Thyroid gland (tissue), 4 donors: ENCODE measurements at regions not wholly inside any gene's neighbourhood (a gene's known extent, or its start where the extent isn't known, plus 50 kb on each side); places are given as distances from the start of the nearest gene placed in this dataset.

Source experiments
- DNase-seq, 2 donors: peaks; one replicate each; pipeline ENCODE4 v3.0.0-alpha.2; 2019
- H3K27ac ChIP-seq, 3 donors: fragments of 200-600 bp; sonication (generic); 1 replicate in 2 of 3; 2 replicates in 1 of 3; pipeline ENCODE4 v1.5.1; 2016 to 2019; ENCODE audit warnings: mild to moderate bottlenecking in 1 of 3, moderate library complexity in 1 of 3
- H3K27me3 ChIP-seq: fragments of 200-600 bp; sonication (generic); one replicate; pipeline ENCODE4 v1.5.1; 2019
- H3K36me3 ChIP-seq, 2 donors: fragments of 200-600 bp; sonication (generic); one replicate each; pipeline ENCODE4 v1.5.1; 2016 to 2019
- H3K4me1 ChIP-seq, 2 donors: fragments of 200-600 bp; sonication (generic); one replicate each; pipeline ENCODE4 v1.5.1; 2017 to 2019
- H3K4me3 ChIP-seq, 3 donors: fragments of 200-600 bp; sonication (generic); replicated peaks in 1 of 3; 1 replicate in 2 of 3; 2 replicates in 1 of 3; pipeline ENCODE4 v1.5.1; 2016; ENCODE audit warnings: mild to moderate bottlenecking in 1 of 3
- H3K9me3 ChIP-seq: fragments of 200-600 bp; sonication (generic); one replicate; pipeline ENCODE4 v1.5.1; 2017
- POLR2A ChIP-seq, 2 donors: fragments of 450-650 bp; IDR thresholded peaks; one replicate each; pipeline ENCODE4 v1.6.1; 2017; ENCODE audit warnings: antibody characterized with exemption in 2 of 2, mild to moderate bottlenecking in 2 of 2, moderate library complexity in 1 of 2
- WGBS, 2 donors: methylation state at CpG; one replicate each; pipeline ENCODE4 v1.1.5; 2017; 5-methylcytosine and 5-hydroxymethylcytosine counted together
- intact Hi-C: fragments of 100-400 bp; cut with DNase I; formaldehyde crosslinking; loops from one replicate; pipeline ENCODE4 v1.15.1; 2023
- TF ChIP-seq, protein P1 (sequence below), 6 experiments: fragments of 200-600 bp in 3 of 6; fragments of 450-650 bp in 3 of 6; sonication (generic) in 3 of 6; IDR thresholded peaks; one replicate each; pipeline ENCODE4 v1.5.1; 2016 to 2019; ENCODE audit warnings: antibody characterized with exemption in 6 of 6, mild to moderate bottlenecking in 2 of 6, inconsistent platforms in 1 of 6, moderate library complexity in 1 of 6

DNA sequence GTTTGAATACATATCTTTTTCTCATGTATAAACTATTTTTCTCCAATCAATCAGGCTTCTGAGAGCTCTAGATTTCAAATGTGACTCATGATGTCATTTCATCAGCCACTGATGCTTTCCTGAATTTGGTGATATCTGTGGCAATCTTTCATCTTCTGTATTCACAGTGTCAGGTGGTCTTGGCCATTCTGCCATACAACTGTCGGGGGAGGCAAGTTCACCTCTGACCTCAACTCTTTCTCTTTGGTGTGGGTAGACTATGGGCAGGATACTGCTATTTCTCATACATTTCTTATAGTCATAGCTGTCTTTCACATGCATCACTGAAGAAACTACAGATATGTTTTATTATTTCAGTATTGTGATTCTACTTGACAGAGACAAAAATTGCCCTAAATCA, 414.1 kb upstream of the MEF2C start:
- no peaks in the 10 kb centered on the region for H3K36me3 ChIP-seq
- no peaks in the 10 kb centered on the region for H3K27me3 ChIP-seq
- H3K4me3 ChIP-seq: no peak overlapping the region
- no peak overlapping the region for H3K27ac ChIP-seq
- no peak for DNase-seq
- intact Hi-C loops: no loop called here
- H3K9me3 ChIP-seq: no peaks in the 10 kb centered on the region
- TF ChIP-seq, protein P1, sequence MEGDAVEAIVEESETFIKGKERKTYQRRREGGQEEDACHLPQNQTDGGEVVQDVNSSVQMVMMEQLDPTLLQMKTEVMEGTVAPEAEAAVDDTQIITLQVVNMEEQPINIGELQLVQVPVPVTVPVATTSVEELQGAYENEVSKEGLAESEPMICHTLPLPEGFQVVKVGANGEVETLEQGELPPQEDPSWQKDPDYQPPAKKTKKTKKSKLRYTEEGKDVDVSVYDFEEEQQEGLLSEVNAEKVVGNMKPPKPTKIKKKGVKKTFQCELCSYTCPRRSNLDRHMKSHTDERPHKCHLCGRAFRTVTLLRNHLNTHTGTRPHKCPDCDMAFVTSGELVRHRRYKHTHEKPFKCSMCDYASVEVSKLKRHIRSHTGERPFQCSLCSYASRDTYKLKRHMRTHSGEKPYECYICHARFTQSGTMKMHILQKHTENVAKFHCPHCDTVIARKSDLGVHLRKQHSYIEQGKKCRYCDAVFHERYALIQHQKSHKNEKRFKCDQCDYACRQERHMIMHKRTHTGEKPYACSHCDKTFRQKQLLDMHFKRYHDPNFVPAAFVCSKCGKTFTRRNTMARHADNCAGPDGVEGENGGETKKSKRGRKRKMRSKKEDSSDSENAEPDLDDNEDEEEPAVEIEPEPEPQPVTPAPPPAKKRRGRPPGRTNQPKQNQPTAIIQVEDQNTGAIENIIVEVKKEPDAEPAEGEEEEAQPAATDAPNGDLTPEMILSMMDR (IDR thresholded peaks at IDR 0.05): no peak
- no peak for TF ChIP-seq POLR2A (IDR thresholded peaks at IDR 0.05)
- WGBS, 2 donors: 80 to 100% methylated on average over 1 of the region's 1 CpG
- H3K4me1 ChIP-seq: no peaks in the 10 kb centered on the region

DNA sequence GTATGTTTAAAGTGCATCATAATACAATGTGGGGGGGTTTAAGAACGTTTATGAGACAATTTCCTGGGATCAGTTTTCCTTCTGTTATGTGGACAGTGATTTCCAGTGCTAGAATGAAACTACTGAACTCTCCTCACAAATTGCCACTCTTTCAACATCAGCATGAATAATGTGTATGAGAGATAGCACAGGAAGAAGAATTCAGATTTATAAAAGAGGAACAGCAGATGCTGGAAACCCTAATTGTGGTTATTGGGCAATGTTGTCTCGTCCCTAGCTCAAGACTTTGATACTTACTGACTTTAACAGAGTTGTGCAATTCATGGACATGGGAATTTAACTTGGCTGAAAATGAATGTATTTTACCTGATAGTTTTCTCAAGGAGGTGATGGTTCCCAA, 410.8 kb upstream of the MEF2C start:
- TF ChIP-seq, protein P1 (IDR thresholded peaks at IDR 0.05): no peak
- no peak for TF ChIP-seq POLR2A (IDR thresholded peaks at IDR 0.05)
- H3K27ac ChIP-seq: no peak overlapping the region
- no peak overlapping the region for H3K4me3 ChIP-seq
- no peaks in the 10 kb centered on the region for H3K9me3 ChIP-seq
- WGBS, 2 donors: 52 to 66% methylated on average over 2 of the region's 2 CpGs
- intact Hi-C loops: no loop called here
- H3K36me3 ChIP-seq: no peaks in the 10 kb centered on the region
- no peak for DNase-seq
- no peaks in the 10 kb centered on the region for H3K27me3 ChIP-seq
- H3K4me1 ChIP-seq: no peaks in the 10 kb centered on the region

DNA sequence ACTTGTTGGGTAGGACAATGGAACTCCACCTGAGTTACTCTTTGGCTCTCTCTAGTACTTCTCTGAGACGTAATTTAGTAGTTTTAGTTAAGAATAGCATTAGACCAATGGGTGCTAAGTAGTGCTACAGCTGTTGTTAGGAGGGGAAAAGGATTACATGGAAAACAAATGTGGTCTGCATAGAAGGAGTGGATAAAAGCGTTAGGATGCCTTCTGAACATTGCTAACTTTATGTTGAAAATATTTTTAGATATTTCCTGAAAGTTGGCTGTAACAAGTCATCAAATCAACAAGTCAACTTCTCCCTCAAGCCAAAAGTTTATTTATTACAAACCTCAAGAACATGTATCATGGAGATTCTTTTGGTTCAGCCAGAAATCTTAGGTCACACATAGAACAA, 409.5 kb upstream of the MEF2C start:
- TF ChIP-seq POLR2A (IDR thresholded peaks at IDR 0.05): no peak
- TF ChIP-seq, protein P1 (IDR thresholded peaks at IDR 0.05): no peak
- Histone ChIP-seq H3K4me3 (no peak overlapping the region), H3K4me1 (no peaks in the 10 kb centered on the region), H3K36me3 (no peaks in the 10 kb centered on the region), H3K27me3 (no peaks in the 10 kb centered on the region), H3K27ac (no peak overlapping the region), H3K9me3 (no peaks in the 10 kb centered on the region)
- 80 to 90% methylated on average over 2 of the region's 2 CpGs for WGBS, 2 donors
- intact Hi-C loops: no loop called here
- DNase-seq: no peak

DNA sequence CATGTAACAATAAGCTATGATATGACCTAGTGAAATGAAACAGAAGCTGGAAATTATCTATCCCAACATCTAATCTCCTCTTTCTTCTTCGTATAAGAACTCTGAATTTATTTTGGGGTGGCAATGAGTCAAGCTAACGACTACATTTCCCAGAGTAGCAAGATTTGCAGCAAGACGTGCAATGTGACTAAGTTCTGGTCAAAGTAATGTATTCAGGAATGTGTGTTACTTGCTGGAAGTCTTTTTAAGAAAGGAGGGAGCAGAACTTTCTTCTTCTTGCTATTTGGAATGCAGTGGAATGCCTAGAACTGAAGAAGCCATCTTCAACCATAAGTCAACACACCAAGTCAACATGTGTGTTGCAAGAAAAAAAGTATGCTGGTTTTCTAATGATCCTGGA, 406.6 kb upstream of the MEF2C start:
- Histone ChIP-seq H3K9me3 (no peaks in the 10 kb centered on the region), H3K4me3 (no peak overlapping the region), H3K27me3 (no peaks in the 10 kb centered on the region), H3K4me1 (no peaks in the 10 kb centered on the region), H3K27ac (no peak overlapping the region), H3K36me3 (no peaks in the 10 kb centered on the region)
- no peak for DNase-seq
- intact Hi-C loops: no loop called here
- TF ChIP-seq, protein P1 (IDR thresholded peaks at IDR 0.05): no peak
- WGBS, 2 donors: 80 to 84% methylated on average over 3 of the region's 3 CpGs

DNA sequence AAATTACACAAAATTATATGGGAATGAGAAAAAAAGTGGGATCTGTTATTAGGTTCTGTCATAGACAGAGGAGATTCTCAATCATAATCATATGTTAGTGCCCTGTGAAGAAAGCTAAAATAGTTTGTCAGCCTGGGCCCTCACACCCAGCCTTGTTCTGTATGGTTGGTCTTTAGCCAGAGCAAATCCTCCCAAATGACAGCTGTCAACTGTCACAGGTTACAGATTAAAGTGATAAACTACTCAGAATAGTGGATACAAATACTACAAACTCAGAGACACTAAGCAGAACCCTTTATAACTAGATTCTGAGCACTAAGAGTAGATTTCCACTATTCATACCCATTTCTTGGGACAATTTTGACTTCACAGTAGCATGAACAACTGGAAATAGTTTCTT, 405.0 kb upstream of the MEF2C start:
- H3K36me3 ChIP-seq: no peaks in the 10 kb centered on the region
- H3K4me3 ChIP-seq: no peak overlapping the region
- H3K27me3 ChIP-seq: no peaks in the 10 kb centered on the region
- intact Hi-C loops: no loop called here
- H3K4me1 ChIP-seq: no peaks in the 10 kb centered on the region
- TF ChIP-seq, protein P1 (IDR thresholded peaks at IDR 0.05): no peak
- TF ChIP-seq POLR2A (IDR thresholded peaks at IDR 0.05): no peak
- DNase-seq: no peak
- H3K9me3 ChIP-seq: no peaks in the 10 kb centered on the region
- H3K27ac ChIP-seq: no peak overlapping the region
